Gastroesophageal sphincter (tissue), 3 donors: ENCODE measurements at regions not wholly inside any gene's neighbourhood (a gene's known extent, or its start where the extent isn't known, plus 50 kb on each side); places are given as distances from the start of the nearest gene placed in this dataset.

Experiments
- CTCF ChIP-seq, 4 experiments: fragments of 200-600 bp in 2 of 4; fragments of 450-650 bp in 2 of 4; sonication (generic) in 1 of 4; IDR thresholded peaks; one replicate each; pipeline ENCODE4 v1.5.1; 2017 to 2019; ENCODE audit warnings: antibody characterized with exemption in 4 of 4, mild to moderate bottlenecking in 2 of 4, moderate library complexity in 2 of 4
- EP300 ChIP-seq: sonication (generic); formaldehyde crosslinking; IDR thresholded peaks from one replicate; pipeline ENCODE4 v1.6.1; 2017; ENCODE audit warnings: antibody characterized with exemption, mild to moderate bottlenecking
- POLR2A ChIP-seq, 2 donors: fragments of 450-650 bp; IDR thresholded peaks; one replicate each; pipeline ENCODE4 v1.6.1; 2017; ENCODE audit warnings: antibody characterized with exemption in 2 of 2, mild to moderate bottlenecking in 2 of 2, moderate library complexity in 1 of 2

- no peak for TF ChIP-seq CTCF (IDR thresholded peaks at IDR 0.05)
- no peak for TF ChIP-seq POLR2A (IDR thresholded peaks at IDR 0.05)
- no peak for TF ChIP-seq EP300
These were observed 75.7 kb upstream of the SIRPA start for GRCh38 chr20:1819311-1820137.
